ENCODE measurements at regions not wholly inside any gene's neighbourhood (a gene's known extent, or its start where the extent isn't known, plus 50 kb on each side); places are given as distances from the start of the nearest gene placed in this dataset.
"Not testable (repeated sequence)": the region's sequence is repeated elsewhere in the genome, so short reads cannot be mapped to it uniquely, and the experiment has no call there.

DNA sequence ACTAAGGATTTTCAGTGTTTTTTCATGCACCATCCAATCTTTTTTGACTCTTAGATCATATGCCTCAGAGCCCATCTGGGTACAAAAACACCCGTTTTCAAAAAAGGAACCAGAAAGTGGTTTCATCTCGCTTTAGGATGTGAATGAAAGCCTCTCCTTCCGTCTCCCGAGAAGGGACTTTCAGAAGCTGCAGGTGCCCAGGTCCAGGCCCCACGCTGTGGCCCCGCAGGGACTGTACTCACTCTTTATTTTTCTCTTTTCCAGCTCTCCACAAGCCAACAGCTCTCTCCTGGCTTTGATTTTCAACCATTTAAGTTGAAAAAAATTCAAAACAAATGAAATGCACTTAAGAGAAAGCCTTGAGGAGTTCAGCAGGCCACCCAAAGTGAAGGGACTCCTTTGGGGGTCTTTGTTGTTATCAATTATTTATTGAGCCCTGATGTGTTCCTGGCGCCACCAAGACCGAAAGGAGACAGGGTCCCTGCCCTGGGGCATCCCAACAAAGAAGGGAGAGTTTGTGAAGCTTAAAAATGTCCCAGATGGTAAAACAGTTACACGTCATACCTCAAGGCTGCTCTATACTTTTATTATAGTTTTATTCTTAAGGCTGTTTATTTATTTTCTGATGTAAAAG lies 467.3 kb downstream of the PREX1 start:
- no peaks in the 10 kb centered on the region for H3K27me3 ChIP-seq
- no peak overlapping the region for H3K27ac ChIP-seq
- no peak overlapping the region for H3K4me3 ChIP-seq (ENCODE audit: low read depth in 1 of 2, low read length in 1 of 2)
- no peaks in the 10 kb centered on the region for H3K36me3 ChIP-seq
- no peaks in the 10 kb centered on the region for H3K4me1 ChIP-seq (ENCODE audit: control insufficient read depth in 1 of 2, insufficient read depth in 1 of 2, low read depth in 1 of 2, low read length in 1 of 2)
- TF ChIP-seq, protein P1, sequence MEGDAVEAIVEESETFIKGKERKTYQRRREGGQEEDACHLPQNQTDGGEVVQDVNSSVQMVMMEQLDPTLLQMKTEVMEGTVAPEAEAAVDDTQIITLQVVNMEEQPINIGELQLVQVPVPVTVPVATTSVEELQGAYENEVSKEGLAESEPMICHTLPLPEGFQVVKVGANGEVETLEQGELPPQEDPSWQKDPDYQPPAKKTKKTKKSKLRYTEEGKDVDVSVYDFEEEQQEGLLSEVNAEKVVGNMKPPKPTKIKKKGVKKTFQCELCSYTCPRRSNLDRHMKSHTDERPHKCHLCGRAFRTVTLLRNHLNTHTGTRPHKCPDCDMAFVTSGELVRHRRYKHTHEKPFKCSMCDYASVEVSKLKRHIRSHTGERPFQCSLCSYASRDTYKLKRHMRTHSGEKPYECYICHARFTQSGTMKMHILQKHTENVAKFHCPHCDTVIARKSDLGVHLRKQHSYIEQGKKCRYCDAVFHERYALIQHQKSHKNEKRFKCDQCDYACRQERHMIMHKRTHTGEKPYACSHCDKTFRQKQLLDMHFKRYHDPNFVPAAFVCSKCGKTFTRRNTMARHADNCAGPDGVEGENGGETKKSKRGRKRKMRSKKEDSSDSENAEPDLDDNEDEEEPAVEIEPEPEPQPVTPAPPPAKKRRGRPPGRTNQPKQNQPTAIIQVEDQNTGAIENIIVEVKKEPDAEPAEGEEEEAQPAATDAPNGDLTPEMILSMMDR (IDR thresholded peaks at IDR 0.05) = no peak
- H3K9me3 ChIP-seq = no peaks in the 10 kb centered on the region

DNA sequence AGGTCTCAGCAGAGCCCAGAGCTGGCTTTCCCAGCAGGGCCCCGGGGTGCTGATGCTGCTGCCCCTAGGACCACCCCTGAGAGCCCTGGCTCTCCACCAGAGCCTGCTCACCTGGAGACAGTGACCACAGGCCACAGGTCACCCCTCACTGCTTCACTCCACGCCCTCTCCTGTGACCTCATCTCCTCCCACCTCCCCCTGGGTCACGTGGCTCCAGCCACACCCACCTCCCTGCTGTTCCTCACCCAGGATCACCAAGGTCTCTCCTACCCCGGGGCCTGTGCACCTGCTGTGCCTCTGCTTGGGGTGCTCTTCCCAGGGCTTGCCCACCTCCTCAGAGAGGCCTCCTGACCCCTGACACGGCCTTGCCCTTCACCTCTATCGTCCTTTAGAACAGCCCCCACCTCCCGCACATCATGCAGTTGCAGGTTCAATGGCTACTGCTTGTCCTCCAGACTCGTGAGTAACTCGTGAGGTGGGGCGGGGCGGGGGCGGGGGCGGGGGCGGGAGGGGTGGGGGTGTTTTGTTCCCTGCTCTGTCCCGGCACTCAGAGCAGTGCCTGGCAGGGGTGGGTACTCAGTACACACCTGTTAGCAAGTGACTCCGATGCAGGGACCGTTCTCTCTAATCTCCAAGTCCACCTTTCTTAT lies 468.0 kb downstream of the PREX1 start:
- H3K27me3 ChIP-seq = no peaks in the 10 kb centered on the region
- no peak overlapping the region for H3K4me3 ChIP-seq (ENCODE audit: low read depth in 1 of 2, low read length in 1 of 2)
- TF ChIP-seq, protein P1 (IDR thresholded peaks at IDR 0.05) = no peak
- no peaks in the 10 kb centered on the region for H3K36me3 ChIP-seq
- H3K27ac ChIP-seq = no peak overlapping the region
- H3K9me3 ChIP-seq = no peaks in the 10 kb centered on the region
- no peaks in the 10 kb centered on the region for H3K4me1 ChIP-seq (ENCODE audit: control insufficient read depth in 1 of 2, insufficient read depth in 1 of 2, low read depth in 1 of 2, low read length in 1 of 2)

DNA sequence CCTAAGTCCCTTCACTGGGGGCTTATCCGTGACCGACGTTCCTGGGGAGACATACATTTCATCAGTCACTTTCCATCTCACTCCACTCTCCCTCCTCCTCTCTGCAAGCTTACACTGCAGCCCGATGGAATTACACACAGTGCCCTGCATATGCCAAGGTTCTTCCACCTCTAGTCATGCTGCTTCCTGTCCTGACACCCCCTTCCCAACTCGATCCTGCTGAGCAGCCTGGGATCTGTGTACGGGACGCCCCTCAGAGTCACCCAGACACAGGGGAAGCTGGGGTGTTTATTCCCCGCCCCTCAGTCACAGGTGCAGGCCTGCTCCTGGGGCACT lies 468.8 kb downstream of the PREX1 start:
- H3K27me3 ChIP-seq; H3K4me1 ChIP-seq (ENCODE audit: control insufficient read depth in 1 of 2, insufficient read depth in 1 of 2, low read depth in 1 of 2, low read length in 1 of 2); H3K9me3 ChIP-seq; H3K27ac ChIP-seq; H3K4me3 ChIP-seq (ENCODE audit: low read depth in 1 of 2, low read length in 1 of 2); H3K36me3 ChIP-seq: not testable (repeated sequence)

DNA sequence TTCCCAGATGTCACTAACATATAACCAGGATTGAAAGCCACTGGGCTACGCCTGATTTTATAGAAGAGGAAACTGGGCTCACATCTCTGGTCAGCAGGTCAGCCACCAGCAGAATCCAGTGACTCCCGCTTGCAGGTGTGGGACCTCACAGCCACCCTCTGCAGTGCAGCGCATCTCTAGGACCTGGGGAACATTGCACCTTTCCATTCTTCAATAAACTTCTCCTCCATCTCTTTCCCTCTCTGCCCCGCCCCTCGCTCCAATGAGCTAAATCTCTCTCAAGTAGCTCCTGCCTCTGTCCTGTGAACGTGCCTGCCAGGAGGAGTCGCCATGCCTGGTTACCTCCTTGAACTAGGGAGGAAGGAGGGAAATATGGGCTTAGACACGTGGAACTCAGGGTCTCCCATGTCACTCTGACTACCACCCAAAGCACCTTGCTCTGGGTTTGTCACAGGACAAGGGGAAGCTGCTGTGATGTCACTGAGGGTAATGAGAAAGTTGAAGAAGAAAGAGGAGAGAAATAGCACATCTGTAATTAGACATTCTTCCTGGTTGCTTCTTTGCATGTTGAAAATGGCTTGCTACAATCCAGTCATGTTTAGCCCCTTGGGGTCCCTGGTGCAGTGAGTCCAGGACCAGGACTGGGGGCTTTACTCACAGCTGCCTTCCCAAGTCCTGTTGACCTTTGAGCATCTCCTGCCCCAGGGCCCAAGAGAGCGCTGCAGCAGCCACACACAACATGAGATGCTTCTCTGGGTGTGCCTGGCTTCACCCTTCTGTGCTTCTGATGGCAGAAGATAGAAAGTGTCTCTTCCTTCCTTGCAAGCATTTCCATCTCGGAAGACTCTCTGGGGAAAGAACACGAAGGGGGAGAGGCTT lies 469.4 kb downstream of the PREX1 start:
- H3K36me3 ChIP-seq = no peaks in the 10 kb centered on the region

DNA sequence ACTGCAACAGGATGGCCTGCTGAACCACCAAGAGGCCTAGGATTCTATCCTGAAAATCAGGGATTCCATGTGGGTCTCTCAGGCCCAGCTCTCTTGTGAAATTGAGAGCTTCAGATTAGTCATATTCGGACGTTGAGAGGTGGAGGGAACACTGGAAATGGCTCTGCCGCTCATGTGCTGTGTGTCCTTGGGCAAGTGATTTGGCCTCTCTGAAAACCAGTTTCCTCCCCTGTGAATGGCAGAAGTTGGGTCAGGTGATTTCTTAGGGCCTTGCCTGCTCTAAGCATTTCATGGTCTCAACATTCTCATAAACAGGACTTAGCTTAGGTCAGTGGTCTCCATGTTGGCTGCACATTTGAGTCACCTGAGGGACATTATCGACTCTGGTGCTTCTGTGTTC lies 470.1 kb downstream of the PREX1 start:
- H3K9me3 ChIP-seq = no peaks in the 10 kb centered on the region
- no peak overlapping the region for H3K27ac ChIP-seq
- H3K36me3 ChIP-seq = no peaks in the 10 kb centered on the region
- no peaks in the 10 kb centered on the region for H3K4me1 ChIP-seq (ENCODE audit: control insufficient read depth in 1 of 2, insufficient read depth in 1 of 2, low read depth in 1 of 2, low read length in 1 of 2)
- H3K4me3 ChIP-seq (ENCODE audit: low read depth in 1 of 2, low read length in 1 of 2) = no peak overlapping the region
- TF ChIP-seq, protein P1 (IDR thresholded peaks at IDR 0.05) = no peak
- H3K27me3 ChIP-seq = no peaks in the 10 kb centered on the region

More for the DNA sequence above, 469.4 kb downstream of the PREX1 start:
- no peaks in the 10 kb centered on the region for H3K27me3 ChIP-seq
- TF ChIP-seq, protein P1 (IDR thresholded peaks at IDR 0.05) = no peak
- H3K9me3 ChIP-seq = no peaks in the 10 kb centered on the region
- no peaks in the 10 kb centered on the region for H3K4me1 ChIP-seq (ENCODE audit: control insufficient read depth in 1 of 2, insufficient read depth in 1 of 2, low read depth in 1 of 2, low read length in 1 of 2)
- no peak overlapping the region for H3K4me3 ChIP-seq (ENCODE audit: low read depth in 1 of 2, low read length in 1 of 2)
- no peak overlapping the region for H3K27ac ChIP-seq

DNA sequence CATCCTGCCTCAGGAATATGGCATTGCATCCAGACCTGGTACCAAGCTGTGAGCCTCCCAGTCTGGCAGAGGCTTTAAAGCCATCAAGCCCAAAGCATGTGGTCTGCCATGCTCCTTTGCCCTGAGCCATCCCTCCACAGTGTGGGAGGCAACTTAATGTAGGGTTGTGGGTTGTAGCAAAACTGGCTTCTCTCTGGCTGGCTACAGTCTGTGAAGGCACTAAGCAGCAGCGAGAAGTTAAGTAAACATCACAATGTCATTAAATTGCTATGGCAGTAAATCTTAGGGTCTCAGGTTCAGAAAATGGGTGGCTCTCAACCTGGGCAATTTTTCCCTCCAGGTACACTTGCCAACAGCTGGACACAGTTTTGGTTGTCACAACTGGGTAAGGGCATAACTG lies 472.9 kb downstream of the PREX1 start:
- Histone ChIP-seq H3K36me3 (no peaks in the 10 kb centered on the region), H3K4me3 (ENCODE audit: low read depth in 1 of 2, low read length in 1 of 2) (no peak overlapping the region), H3K4me1 (ENCODE audit: control insufficient read depth in 1 of 2, insufficient read depth in 1 of 2, low read depth in 1 of 2, low read length in 1 of 2) (no peaks in the 10 kb centered on the region), H3K9me3 (no peaks in the 10 kb centered on the region), H3K27ac (no peak overlapping the region), H3K27me3 (peaks cover 5% of the 10 kb centered on the region)
- TF ChIP-seq, protein P1 (IDR thresholded peaks at IDR 0.05) = no peak
